AG04450 (cell line): ENCODE measurements at regions not wholly inside any gene's neighbourhood (a gene's known extent, or its start where the extent isn't known, plus 50 kb on each side); places are given as distances from the start of the nearest gene placed in this dataset.

Experiments
- CTCF ChIA-PET: fragments of 300-600, 350-600 bp; formaldehyde crosslinking; extraction: SDS; loops from one replicate; lab custom pipeline; 2022; ENCODE audit warnings: antibody characterized with exemption, inconsistent platforms; lab: Charles Lee
- POLR2A ChIA-PET: fragments of 350-600 bp; formaldehyde crosslinking; extraction: SDS; loops from one replicate; lab custom pipeline; 2021; ENCODE audit warnings: antibody characterized with exemption, inconsistent platforms; lab: Yijun Ruan, JAX
- DNase-seq: peaks from one replicate; pipeline ENCODE4 v3.0.0-alpha.2; 2011; ENCODE audit warnings: low read depth, low spot score
- H3K27ac ChIP-seq: one replicate; pipeline ENCODE4 v1.5.1; 2012; ENCODE audit warnings: low read depth, low read length, control low read depth
- H3K27me3 ChIP-seq: one replicate; pipeline ENCODE4 v1.6.0; 2012; ENCODE audit warnings: low read length; ENCODE audit not compliant: control insufficient read depth, insufficient read depth
- H3K4me3 ChIP-seq: 2 replicates; pipeline ENCODE4 v1.5.1; 2011; ENCODE audit warnings: mild to moderate bottlenecking, low read depth, low read length, control low read depth
- H3K9me3 ChIP-seq: 2 replicates; pipeline ENCODE4 v1.5.1; 2012; ENCODE audit warnings: low read length; ENCODE audit not compliant: control insufficient read depth, insufficient read depth
- CTCF ChIP-seq: IDR thresholded peaks from 2 replicates; pipeline ENCODE4 v1.5.1; 2011; ENCODE audit warnings: low read depth, low read length, control low read depth, inconsistent platforms

- no peak for DNase-seq
- CTCF ChIA-PET = no interaction called here
- Histone ChIP-seq H3K9me3 (peaks cover 29% of the 10 kb centered on the region), H3K27ac (no peak overlapping the region), H3K4me3 (no peak overlapping the region), H3K27me3 (no peaks in the 10 kb centered on the region)
- POLR2A ChIA-PET = no interaction called here
- no peak for TF ChIP-seq CTCF
These were observed 166.5 kb upstream of the GSC start for GRCh38 chr14:94936401-94936892.

DNA sequence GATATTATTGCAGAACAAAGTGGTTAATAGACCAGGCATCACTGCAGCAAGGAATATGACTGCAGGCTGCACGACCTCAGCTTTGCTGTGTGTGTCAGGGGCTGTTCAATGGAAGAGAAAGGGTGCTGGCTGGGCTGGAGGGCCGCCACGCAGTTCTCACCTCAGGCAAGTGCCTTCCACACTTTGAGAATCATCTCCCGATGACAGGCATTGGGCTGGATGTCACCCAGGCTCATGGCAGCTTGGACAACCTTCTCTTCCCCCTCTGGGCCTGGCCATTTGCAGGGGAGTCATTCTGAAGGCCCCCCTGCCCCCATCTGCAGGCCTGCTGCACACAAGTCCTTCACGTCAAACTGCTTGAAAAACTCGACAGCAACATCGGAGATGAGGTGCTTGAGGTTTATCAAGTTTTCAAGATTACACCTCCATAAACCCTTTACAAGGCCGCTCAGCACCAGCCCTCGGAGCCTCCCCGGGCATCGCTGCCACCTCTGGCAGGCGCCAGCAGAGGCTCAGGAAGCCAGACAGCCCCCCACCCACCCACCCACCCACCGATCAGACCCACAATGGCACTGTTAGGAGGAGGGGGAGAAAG lies 165.9 kb upstream of the GSC start:
- TF ChIP-seq CTCF = no peak
- no peak for DNase-seq
- ChIA-PET POLR2A (no interaction called here), CTCF (no interaction called here)
- no peak overlapping the region for H3K27ac ChIP-seq
- H3K9me3 ChIP-seq = peaks cover 24% of the 10 kb centered on the region
- no peak overlapping the region for H3K4me3 ChIP-seq
- H3K27me3 ChIP-seq = no peaks in the 10 kb centered on the region

- Histone ChIP-seq H3K27me3 (no peaks in the 10 kb centered on the region), H3K9me3 (peaks cover 27% of the 10 kb centered on the region), H3K4me3 (no peak overlapping the region), H3K27ac (no peak overlapping the region)
- POLR2A ChIA-PET = no interaction called here
- CTCF ChIA-PET = no interaction called here
- TF ChIP-seq CTCF = no peak
- no peak for DNase-seq
These were observed 164.4 kb upstream of the GSC start for GRCh38 chr14:94934276-94934810.

- no peak for TF ChIP-seq CTCF
- H3K27me3 ChIP-seq = no peaks in the 10 kb centered on the region
- peaks cover 26% of the 10 kb centered on the region for H3K9me3 ChIP-seq
- no peak overlapping the region for H3K4me3 ChIP-seq
- H3K27ac ChIP-seq = no peak overlapping the region
- ChIA-PET CTCF (no interaction called here), POLR2A (no interaction called here)
- no peak for DNase-seq
These were observed 163.6 kb upstream of the GSC start for GRCh38 chr14:94933486-94933885.

GRCh38 chr14:94932589-94932988 lies 162.7 kb upstream of the GSC start:
- Histone ChIP-seq H3K27me3 (no peaks in the 10 kb centered on the region), H3K27ac (no peak overlapping the region), H3K9me3 (peaks cover 20% of the 10 kb centered on the region), H3K4me3 (no peak overlapping the region)
- CTCF ChIA-PET = no interaction called here
- POLR2A ChIA-PET = no interaction called here
- TF ChIP-seq CTCF = no peak
- DNase-seq = no peak
